ENCODE measurements at regions not wholly inside any gene's neighbourhood (a gene's known extent, or its start where the extent isn't known, plus 50 kb on each side); places are given as distances from the start of the nearest gene placed in this dataset.
"Not testable (repeated sequence)": the region's sequence is repeated elsewhere in the genome, so short reads cannot be mapped to it uniquely, and the experiment has no call there.

GRCh38 chr2:87658976-87659375 lies 88.9 kb upstream of the PLGLB2 start:
- DNase-seq (ENCODE audit: low read depth in 1 of 2, low spot score in 1 of 2), result not testable (repeated sequence)

GRCh38 chr2:87660164-87660563 lies 87.7 kb upstream of the PLGLB2 start:
- not testable (repeated sequence) for DNase-seq (ENCODE audit: low read depth in 1 of 2, low spot score in 1 of 2)

- not testable (repeated sequence) for DNase-seq (ENCODE audit: low read depth in 1 of 2, low spot score in 1 of 2)
These were observed 85.3 kb upstream of the PLGLB2 start for GRCh38 chr2:87662316-87663290.

DNA sequence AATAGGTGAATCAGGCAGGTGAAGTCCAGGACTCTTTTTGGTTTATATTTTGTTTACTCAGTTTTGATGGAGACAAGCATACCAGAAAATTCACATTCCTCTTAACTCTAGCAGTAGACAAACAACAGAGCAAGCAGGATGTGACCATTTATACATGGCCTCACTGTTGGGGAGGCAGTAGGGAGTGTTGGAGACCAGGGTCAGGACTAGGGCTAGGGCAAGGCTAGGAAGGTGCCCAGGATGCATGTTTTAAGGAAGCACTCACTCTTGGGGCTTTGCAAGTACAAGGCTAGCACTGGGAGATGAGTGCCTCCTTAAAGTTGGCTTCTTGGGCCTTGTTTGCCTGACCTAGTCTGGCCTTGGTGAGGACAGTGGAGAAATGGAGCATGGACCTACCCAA lies 84.5 kb upstream of the PLGLB2 start:
- not testable (repeated sequence) for DNase-seq (ENCODE audit: low read depth in 1 of 2, low spot score in 1 of 2)

DNA sequence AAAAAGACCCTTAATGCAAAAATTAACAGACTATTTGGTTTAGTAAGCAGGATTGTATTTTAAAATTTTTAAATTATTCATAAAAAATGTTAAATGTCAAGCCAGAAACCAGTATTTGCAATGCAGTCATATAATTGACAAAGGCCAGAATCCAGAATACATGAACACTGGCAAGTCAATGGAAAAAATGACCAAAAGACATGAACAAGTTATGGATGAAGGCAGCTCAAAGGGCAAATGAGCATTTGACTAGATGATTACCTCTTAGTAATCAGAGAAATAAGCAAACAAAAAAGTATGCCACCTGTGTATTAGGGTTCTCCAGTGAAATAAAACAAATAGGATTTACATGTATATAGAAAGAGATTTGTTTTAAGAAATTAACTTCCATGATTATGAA lies 80.9 kb upstream of the PLGLB2 start:
- DNase-seq (ENCODE audit: low read depth in 1 of 2, low spot score in 1 of 2), result not testable (repeated sequence)

GRCh38 chr2:87668361-87668760 lies 79.5 kb upstream of the PLGLB2 start:
- DNase-seq (ENCODE audit: low read depth in 1 of 2, low spot score in 1 of 2), result not testable (repeated sequence)

DNA sequence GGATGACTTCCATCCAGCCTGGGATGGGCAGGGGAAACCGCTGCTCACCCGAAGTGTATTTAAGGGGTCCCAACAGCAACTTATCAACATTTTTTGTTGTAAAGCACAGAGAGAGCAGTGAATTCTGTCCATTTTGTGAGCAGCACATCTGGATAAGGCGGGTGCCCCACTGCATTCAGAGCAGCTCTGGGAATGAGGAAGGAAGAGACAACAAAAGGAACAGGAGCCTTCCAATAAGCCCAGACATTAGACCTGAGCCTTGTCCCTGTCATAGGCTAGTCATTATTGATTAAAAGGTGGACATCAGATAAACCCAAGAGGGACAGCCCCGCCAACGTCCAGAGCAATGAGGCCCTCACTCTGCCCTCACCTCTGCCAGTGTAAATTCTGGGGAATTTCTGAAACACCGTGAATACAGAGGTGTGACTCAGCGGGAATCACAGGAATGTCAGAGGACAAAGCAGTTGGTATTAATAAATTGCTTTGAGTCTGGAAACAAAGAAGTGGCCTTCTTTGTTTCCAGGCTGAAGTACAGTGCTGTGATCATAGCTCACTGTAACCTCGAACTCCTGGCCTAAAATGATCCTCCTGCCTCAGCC lies 78.2 kb upstream of the PLGLB2 start:
- not testable (repeated sequence) for DNase-seq (ENCODE audit: low read depth in 1 of 2, low spot score in 1 of 2)

- DNase-seq (ENCODE audit: low read depth in 1 of 2, low spot score in 1 of 2), result not testable (repeated sequence)
These were observed 75.5 kb upstream of the PLGLB2 start for GRCh38 chr2:87672404-87672803.

- DNase-seq (ENCODE audit: low read depth in 1 of 2, low spot score in 1 of 2), result not testable (repeated sequence)
These were observed 73.2 kb upstream of the PLGLB2 start for GRCh38 chr2:87674729-87675128.

GRCh38 chr2:87675487-87675886 lies 72.4 kb upstream of the PLGLB2 start:
- not testable (repeated sequence) for DNase-seq (ENCODE audit: low read depth in 1 of 2, low spot score in 1 of 2)

DNA sequence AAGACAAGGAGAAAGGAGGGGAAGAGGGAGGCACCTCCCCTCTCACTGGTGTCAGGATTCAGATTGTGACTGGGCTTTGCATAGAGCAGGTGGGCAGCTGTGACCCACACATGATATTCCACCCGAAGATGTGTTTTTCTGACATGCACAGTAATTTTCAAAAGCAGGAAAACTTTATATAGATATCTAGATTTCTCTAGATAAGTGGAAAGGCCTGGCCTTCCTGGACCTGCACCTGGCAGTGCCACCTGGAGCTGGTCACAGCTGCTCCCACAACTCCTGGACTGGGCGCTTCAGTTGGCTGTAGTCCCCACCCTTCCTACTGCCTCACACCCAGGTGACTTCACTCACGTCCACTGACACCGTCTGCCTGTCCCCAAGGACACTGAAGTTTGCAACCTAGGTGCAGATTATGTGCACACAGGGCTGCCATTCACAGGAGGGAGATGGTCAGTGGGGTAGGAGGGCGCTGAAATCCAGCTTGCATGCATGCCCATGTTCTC lies 70.4 kb upstream of the PLGLB2 start:
- DNase-seq (ENCODE audit: low read depth in 1 of 2, low spot score in 1 of 2), result not testable (repeated sequence)

GRCh38 chr2:87678742-87679173 lies 69.1 kb upstream of the PLGLB2 start:
- DNase-seq (ENCODE audit: low read depth in 1 of 2, low spot score in 1 of 2), result not testable (repeated sequence)

- DNase-seq (ENCODE audit: low read depth in 1 of 2, low spot score in 1 of 2), result not testable (repeated sequence)
These were observed 67.9 kb upstream of the PLGLB2 start for GRCh38 chr2:87679950-87680349.

DNA sequence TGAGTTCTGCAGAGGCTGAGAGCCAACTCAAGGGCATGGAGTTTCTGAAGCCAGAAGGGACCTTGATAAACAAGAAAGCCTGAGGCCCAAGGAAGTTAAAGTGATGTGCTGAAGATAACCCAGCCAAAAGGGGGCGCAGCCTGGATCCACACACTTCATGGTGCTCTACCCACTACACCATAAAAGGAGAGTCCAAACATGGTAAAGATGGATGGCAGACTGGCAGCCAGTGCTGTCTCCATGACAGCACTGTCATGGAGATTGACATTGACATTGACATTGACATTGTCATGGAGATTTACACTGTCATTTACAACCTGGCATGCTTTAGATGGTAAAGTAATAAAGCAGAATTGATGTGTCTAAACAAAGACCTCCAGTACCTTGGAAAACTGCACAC lies 67.2 kb upstream of the PLGLB2 start:
- not testable (repeated sequence) for DNase-seq (ENCODE audit: low read depth in 1 of 2, low spot score in 1 of 2)

DNA sequence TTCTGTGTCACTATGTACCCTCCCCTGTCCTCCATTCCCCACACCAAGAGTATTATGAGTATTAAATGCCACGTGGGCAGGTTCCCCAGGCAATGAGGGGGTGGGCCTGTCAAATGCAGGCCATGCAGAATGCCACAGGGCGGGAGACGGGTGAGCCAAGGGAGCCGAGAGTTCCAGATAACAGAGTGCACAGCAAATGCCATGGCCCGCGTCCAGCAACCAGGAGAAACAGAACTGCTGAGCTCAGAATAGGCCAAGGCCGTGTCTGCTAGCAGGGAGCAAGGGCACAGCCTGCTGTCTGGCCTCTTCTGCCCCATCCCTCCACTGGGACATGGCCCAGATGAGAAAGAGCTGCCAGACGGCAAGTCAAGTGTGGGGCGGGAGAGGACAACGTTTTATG lies 64.4 kb upstream of the PLGLB2 start:
- not testable (repeated sequence) for DNase-seq (ENCODE audit: low read depth in 1 of 2, low spot score in 1 of 2)

DNA sequence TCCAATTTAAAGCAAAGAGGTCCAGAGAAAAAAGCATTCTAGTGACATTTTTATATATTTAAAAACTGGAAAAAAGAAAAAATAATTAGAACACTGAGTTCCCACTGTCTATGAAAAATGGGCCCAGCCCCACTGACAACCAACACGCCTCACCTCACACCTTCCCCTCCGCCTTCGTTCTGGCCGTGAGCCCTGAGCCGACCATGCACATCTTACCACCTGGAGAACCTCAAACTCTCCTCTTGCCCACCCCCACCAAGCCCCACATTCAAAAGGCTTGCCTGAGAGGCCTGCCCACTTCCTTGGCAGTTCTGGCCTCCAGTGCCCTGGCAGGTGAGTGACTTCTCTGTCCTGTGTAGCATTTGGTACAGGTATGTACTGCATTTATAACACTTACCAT lies 63.9 kb upstream of the PLGLB2 start:
- not testable (repeated sequence) for DNase-seq (ENCODE audit: low read depth in 1 of 2, low spot score in 1 of 2)

DNA sequence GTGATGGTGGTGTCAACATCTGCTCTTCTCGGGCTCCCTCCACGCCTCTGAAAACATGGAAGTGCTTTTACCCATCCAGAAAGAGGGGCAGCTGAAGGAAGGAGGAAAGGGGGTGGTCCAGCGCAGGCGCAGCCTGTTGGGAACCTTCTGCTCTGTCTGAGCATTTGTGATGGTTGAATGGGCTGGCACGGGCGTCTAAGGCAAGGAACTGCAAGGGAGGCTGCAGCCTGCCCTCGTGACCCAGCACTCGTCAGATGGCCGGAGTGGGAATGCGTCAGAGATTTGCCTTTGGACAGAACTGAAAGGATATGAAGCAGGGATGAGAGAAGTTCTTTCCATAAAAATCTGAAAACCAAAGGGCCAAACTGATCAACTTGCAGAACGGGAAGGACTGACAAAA lies 62.3 kb upstream of the PLGLB2 start:
- DNase-seq (ENCODE audit: low read depth in 1 of 2, low spot score in 1 of 2), result not testable (repeated sequence)

DNA sequence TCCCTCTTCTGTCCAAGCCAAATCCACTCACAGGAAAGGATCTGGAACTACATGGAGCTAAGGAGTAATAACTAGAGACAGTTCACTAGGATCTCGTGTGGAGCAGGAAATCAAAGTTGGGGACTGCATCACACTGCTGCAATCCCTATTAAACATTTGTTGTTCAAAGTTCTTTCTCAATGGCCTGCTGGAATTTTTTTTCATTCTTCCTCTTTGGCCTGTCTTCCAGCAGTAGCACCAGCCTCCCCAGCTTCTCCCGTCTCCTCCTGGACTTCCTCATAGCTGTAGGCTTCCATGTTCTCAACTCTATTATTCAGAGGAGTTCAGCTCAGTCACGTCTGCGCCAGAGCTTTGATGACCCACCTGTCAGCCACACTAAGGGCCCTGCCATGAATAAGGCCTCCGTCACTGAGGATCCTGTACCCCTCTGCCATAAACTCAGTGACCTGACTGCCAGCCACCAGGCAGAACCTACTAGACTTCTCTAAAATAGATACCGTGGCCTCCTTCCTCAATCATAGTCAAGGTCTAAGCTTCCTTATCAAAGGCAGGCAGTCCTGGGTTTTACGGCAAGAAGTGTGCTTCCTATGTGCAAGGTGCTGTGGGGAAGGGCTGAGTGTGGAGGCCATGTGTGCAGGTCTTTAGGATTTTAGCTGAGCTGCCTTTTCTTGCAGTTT lies 60.9 kb upstream of the PLGLB2 start:
- DNase-seq (ENCODE audit: low read depth in 1 of 2, low spot score in 1 of 2), result not testable (repeated sequence)

GRCh38 chr2:87687550-87688270 lies 60.2 kb upstream of the PLGLB2 start:
- not testable (repeated sequence) for DNase-seq (ENCODE audit: low read depth in 1 of 2, low spot score in 1 of 2)

DNA sequence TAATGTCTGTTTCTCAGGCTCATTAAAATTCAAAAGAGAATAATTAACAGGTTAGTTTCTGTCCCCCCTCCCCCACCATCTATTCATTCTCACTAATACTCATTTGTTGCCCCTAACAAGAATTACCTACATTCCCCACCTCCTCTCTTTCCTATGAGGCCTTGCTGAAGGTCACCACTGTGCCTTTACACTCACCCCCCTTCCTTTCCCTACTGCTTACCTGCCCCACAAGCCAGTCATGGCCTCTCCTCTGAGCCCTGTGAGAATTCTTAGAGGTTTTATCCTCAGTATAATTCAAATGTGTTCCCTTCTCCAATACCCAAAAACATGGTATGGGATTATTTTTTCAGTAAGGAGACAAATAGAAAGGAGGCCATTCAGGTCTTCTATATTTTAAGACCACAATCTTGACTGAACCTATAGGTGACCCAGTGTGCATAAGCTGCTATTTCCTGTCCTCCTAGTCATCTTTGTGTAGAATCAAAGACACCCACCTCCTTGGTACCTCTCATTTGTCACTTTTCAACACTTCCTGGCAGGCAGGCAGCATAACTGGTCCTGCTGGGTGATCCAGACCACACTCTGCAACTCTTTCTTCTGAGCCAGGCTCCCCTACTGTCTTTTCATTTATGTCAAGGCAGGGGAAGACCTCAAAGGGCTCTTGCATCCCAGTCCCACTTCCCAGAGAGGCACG lies 55.8 kb upstream of the PLGLB2 start:
- not testable (repeated sequence) for DNase-seq (ENCODE audit: low read depth in 1 of 2, low spot score in 1 of 2)

Data from stimulated activated CD4-positive, alpha-beta T cell treated with anti-CD3 and anti-CD28 coated beads, Interleukin-15, amount 100 ng/mL, for 1 hour (primary cell).